DMS114 treated with DMSO at 0.1 percent for 48 hours (cell line): ENCODE measurements at regions not wholly inside any gene's neighbourhood (a gene's known extent, or its start where the extent isn't known, plus 50 kb on each side); places are given as distances from the start of the nearest gene placed in this dataset.

Source experiments
- DNase-seq: peaks from one replicate; lab custom pipeline; 2025; ENCODE audit not compliant: unreplicated experiment; lab: John Stamatoyannopoulos, UW

- DNase-seq = no peak
These were observed 329.1 kb upstream of the NFIA start for GRCh38 chr1:60753036-60753900.

GRCh38 chr1:60751306-60751705, 331.1 kb upstream of the NFIA start:
- DNase-seq = no peak

GRCh38 chr1:60747353-60747752, 335.0 kb upstream of the NFIA start:
- DNase-seq = no peak

GRCh38 chr1:60746278-60746791, 336.0 kb upstream of the NFIA start:
- DNase-seq = no peak

- DNase-seq = no peak
These were observed 336.9 kb upstream of the NFIA start for GRCh38 chr1:60745484-60745883.

GRCh38 chr1:60742339-60742738, 340.0 kb upstream of the NFIA start:
- no peak for DNase-seq

GRCh38 chr1:60740154-60740553, 342.2 kb upstream of the NFIA start:
- no peak for DNase-seq

GRCh38 chr1:60739729-60740128, 342.6 kb upstream of the NFIA start:
- no peak for DNase-seq

- no peak for DNase-seq
These were observed 349.4 kb upstream of the NFIA start for GRCh38 chr1:60732977-60733401.

- no peak for DNase-seq
These were observed 351.0 kb upstream of the NFIA start for GRCh38 chr1:60731321-60731720.

- no peak for DNase-seq
These were observed 354.8 kb upstream of the NFIA start for GRCh38 chr1:60727552-60727951.

GRCh38 chr1:60716472-60716871, 365.9 kb upstream of the NFIA start:
- DNase-seq = no peak

GRCh38 chr1:60715970-60716369, 366.4 kb upstream of the NFIA start:
- no peak for DNase-seq

GRCh38 chr1:60709426-60709825, 372.9 kb upstream of the NFIA start:
- no peak for DNase-seq

- DNase-seq = no peak
These were observed 377.3 kb upstream of the NFIA start for GRCh38 chr1:60705026-60705425.

GRCh38 chr1:60703155-60703554, 379.2 kb upstream of the NFIA start:
- no peak for DNase-seq

GRCh38 chr1:60699325-60699724, 383.0 kb upstream of the NFIA start:
- DNase-seq = no peak

GRCh38 chr1:60697204-60697994, 385.0 kb upstream of the NFIA start:
- DNase-seq = no peak

- no peak for DNase-seq
These were observed 385.8 kb upstream of the NFIA start for GRCh38 chr1:60696512-60696911.

GRCh38 chr1:60695716-60696171, 386.6 kb upstream of the NFIA start:
- no peak for DNase-seq

- no peak for DNase-seq
These were observed 387.4 kb upstream of the NFIA start for GRCh38 chr1:60694980-60695379.

- DNase-seq = no peak
These were observed 390.3 kb upstream of the NFIA start for GRCh38 chr1:60692031-60692430.
